HG03442 (cell line): ENCODE measurements at regions not wholly inside any gene's neighbourhood (a gene's known extent, or its start where the extent isn't known, plus 50 kb on each side); places are given as distances from the start of the nearest gene placed in this dataset.
A peak's percentile ranks its signal among the peaks of the same experiment; 100 is the strongest.
"Not testable (repeated sequence)": the region's sequence is repeated elsewhere in the genome, so short reads cannot be mapped to it uniquely, and the experiment has no call there.

Experiments
- ATAC-seq: cut with Tn5 transposase; IDR thresholded peaks from one replicate; pipeline ENCODE4 v1.9.1; 2021; ENCODE audit warnings: mild to moderate bottlenecking, moderate library complexity; ENCODE audit not compliant: unreplicated experiment

DNA sequence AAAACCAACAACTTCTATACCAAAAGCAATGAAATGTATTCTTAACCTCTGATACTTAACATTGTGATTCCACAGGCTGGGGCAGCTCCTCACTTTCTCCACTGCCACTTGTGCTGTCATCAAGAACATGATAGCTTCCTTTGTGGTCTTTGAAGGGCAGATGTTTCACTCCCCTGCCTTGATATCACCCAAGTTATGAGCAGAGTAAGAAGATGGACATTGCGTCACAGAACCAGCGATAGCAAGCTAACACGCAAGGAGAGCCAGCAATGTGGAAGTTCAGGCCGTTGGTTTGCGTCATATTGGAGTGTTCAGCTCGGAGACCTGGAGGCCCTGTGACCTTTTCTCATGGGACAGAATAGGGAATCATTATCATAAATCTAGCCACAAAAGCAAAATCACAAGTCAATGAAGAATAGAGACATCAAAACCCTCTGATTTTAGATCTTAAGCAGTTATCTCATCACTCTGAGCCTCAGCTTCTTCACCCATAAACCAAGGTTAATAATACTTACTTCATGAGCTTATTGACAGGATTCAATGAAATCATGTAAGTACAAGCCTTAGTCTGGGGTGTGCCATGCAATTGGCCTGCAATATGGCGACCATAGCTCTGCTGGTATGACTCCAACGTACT lies 183.8 kb upstream of the THBS1 start:
- ATAC-seq = no peak

DNA sequence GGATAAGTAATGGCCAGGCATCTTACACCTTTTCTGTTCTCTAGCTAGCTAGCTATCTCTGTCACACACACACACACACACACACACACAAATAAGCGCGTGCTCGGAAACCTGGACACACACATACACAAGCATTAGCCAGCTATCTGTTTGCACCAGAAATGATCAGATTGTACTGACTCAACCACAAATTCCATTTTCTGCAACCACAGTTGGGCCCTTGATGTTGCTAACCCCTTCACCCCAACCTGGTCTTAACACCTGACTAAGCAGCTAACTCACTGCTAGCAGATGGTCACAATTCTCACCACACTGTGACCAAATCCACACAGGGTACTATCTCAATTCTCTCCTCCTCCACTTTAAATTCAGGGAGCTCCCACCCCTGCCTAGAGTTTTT lies 183.0 kb upstream of the THBS1 start:
- no peak for ATAC-seq

DNA sequence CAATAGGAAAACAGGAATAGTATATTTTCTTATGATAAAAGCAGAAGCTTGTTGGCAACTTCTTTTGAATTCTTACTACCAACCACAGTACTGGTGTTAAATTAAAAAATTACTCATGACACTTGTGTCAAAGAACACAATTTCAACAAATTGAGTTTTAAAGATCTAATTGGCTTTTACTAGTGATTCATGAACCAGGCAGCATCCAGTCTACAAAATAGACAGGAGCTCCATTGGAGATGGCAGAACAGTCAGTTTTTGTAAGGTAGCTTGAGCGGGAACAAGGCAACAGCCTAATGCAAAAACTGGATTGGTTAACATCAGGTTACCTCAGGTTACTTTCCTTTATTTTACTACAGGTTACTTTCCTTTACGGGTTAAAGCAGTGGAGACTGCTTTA lies 181.3 kb upstream of the THBS1 start:
- no peak for ATAC-seq

DNA sequence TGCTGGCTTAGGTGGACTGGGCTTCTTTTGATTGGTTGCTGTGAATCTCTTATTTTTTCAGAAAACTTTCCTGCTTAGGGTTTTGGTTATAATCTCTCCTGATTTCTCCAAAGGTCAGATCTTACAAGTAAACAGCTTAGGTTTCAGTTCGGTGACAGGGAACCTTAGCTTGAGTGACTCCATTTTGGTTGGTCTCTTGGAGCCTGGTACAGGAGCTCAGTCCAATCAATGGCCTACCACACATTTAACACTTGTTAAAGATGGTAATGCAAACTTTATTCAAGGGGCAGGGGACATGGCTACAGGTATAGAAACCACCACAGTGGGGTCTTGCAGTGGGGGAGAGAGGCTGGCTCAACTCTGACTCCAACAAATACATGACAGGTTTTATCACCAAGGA lies 180.9 kb upstream of the THBS1 start:
- ATAC-seq = no peak

DNA sequence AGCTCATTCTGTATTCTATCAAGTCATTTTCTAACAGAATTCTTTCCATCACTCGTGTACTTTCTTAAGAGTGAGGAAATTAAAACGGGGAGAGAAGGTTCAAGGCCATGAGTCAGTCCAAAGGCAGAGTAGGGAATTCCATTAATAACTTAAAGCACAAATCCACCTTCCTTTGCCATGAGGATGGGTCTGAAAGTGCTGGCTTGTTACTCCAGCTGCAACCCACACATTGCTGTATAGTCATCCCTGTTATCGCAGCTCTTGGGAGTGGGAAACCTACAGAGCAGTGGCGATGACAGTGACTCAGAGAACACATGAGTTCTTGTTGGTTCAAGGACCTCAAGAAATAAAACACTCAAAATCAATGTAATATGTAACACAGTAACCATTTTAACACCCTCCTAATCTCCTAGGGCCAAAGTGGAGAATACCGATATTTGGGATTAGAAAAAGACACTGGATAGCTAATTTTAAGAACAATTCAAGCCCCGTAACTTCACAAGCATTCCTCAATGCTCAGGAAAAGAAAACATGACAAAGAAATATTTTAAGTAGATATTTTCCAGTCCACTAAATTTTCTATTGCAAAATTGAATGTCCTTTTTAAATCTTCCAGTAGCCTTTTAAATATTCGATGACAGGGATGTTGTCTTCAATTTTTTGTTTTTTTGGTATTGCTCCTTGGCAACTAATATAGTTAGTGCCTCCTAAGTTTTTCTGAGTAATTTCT lies 179.9 kb upstream of the THBS1 start:
- no peak for ATAC-seq

DNA sequence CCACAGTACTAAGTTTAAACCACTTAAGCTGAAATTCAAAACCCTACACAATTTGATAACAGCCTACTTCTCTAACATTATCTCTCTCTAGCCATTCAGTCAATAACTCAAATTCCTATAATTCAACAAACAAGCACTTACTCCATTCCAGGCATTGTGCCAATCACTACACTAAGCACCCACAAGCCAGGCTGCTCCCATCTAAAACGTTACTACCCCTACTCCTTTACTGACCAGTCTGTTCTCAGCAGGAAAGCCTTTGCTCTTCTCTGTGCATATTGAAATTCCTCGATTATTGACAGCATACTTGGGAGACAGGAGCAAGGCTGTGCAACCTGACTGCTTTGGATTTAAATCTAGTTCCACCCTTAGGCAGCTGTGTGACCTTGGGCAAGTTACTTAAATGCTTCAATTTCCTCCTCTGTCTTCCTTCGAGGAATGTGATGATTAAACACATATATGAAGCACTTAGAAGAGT lies 177.2 kb upstream of the THBS1 start:
- ATAC-seq = no peak

DNA sequence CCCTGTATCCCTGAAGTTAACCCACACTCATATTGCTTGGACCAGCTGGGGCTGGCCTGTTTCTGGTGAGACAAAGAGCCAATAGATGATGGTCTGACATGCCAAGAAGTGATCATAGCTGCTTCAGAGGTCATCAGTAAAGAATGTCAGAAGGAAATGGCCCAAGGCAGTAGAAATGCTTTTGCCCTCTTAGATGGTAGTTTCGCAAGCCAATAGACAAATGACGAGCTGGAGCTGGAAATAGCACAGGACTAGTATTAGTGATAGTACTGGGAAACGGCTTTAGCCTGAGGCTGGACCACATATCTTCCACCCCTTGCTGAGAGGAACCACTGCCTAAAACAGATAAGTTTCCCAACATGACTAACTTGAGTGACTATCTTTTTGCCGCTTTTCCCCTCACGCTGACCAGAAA lies 176.1 kb upstream of the THBS1 start:
- ATAC-seq = no peak

DNA sequence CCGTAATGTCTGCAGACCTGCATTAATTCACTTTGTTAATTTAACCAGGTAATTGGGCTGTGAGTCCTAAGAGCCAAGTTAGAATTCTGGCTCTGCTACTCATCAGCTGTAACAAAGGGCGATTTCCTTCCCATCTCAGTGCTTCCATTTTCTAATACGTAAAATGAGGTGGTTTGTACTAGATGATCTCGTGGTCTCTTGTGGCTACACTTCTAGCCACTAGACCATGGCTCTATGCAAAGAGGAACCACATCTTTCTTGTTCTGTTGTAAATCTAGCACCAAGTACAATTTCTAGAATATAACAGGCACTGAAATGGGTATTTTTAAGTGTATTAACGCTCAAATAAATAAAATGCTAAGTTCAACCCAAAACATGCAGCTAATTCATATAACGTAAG lies 174.4 kb upstream of the THBS1 start:
- peak; percentile 72 for ATAC-seq

DNA sequence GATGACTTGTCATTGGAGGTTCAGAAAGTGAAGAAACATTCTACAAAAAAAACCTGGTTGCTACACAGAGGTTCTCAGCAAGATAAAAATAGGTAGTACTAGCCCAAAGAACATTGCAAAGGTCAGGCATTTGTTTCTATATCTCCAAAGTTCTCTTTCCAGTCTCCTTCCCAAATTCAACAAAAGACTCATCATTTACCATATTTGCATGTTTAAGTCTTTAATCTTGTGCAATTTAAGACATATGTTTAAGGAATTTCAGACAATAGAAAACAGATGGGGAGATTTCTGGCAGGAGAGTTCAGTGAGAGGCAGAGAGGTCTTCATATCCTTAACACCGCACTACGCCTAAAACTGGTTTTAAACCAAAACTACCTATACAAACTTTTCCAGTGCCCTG lies 173.8 kb upstream of the THBS1 start:
- no peak for ATAC-seq

DNA sequence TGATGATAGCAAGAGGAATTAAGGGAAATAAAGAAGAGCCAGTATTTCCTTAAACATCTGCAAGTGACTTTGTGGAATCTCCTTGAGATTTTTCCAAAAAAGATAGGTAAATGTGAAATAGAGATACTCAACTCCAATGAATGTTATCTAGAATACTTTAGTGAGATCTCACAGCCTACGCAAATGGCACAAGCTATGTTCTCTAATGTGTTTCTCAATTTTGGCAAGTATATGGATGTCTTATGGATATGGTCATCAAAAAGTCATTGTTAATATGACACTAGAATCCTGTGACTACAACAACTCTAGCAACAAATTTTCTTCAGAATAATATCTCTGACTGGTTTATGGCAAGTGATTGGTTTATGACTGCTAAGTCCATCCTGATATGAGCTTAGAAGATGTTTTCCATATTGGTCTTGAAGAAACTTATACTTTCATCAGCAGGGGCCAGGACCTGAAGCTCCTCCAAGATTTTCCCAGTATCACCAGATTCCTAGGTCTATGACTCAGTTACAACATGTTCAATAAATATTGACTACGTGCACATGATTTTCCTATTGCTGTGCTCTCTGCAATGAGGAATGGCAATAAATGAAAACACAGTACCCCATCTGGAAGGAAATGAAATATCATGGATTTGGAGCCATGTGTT lies 170.9 kb upstream of the THBS1 start:
- ATAC-seq = no peak

DNA sequence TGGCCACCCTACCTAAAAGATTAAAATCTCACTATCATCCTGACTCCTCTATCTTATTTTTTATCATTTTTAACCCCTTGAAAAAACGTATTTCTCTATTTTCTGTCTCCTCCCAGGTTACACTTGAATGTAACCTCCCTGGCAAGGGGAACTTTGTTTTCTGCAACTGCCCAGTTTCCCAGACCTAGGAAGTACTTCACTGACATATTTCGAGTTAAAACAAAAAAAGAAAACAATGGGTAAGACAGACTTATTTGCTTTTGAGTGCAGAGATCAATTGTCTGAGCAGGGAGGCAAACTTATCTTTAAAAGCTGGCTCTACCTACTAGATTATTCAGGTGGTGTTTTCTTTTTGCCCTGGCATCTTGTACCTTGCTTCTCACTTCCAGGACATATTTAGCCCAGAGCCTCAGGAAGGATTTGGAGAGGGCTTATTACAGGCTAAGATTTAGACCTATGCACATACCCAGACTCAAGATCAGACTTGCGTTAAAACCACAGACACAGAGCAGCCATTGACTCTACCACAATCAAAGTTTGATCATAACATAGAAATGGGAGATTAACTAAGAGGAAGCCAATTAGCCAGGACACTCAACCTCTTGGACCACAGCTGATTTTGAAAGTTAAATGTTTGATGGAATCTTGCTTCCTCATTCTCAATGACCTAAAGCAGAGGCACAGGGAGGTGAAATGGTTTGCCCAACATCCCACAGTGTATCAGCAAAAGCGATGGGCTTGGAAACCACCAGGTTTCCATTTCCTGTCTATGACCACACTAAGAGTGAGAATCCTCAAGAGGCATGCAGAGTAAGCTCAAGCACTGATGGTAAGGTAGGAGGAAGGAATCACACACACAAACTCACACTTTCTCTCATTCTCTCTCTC lies 169.5 kb upstream of the THBS1 start:
- peak; percentile 97 for ATAC-seq

DNA sequence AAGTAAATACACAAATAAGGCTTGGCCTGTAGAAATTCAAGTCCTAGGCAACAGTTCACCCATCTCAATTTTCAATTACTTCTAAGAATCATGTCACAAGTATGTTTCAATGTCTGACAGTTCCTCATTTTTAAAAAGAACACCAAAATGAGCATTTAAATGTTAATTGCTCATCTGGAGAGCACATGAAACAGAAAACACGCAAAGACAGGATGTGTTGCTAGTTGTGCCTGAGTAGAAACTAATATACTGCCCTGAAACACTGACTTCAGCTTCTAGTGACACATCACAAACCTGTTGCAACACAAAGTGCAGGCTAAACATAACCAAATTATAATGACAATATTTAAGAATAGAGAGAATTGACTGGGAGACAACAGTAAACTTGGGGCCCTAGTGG lies 167.3 kb upstream of the THBS1 start:
- ATAC-seq = no peak

DNA sequence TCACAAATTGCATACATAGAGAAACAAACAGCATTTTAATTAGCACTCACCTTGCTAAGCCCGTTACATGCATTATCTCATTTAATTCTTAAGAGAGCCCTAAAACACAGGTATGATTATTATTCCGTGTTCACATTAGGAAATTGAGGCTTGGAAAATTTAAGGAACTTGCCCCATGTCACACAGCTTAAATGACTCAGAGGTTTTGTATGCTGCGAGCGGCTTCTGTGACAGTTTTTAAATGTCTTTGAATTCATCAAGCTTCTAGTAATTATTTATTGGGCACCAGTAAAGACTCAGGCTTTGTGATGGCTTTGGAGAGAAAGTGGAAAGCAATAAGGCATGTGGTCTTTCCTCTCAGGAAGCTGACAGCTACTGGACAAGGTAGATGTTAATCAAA lies 166.7 kb upstream of the THBS1 start:
- ATAC-seq = no peak

DNA sequence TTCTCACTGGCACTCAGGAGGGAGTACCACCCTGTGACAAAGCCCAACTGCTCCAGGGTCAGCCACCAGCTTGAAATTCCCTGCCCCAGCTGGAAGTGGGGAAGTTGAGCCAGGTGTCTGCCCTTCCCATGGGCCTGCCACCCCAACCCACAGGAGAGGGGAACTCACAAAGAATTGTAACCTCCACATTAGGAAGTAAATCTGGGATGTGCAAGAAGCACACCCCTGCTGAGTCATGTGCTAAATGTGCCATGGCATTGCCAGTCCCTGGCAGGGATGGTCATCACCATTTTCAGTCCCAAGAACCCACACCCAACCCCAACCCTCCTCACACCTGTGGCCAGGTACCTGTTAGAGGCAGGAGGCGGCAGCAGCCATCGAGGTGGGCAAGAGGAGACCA lies 165.2 kb upstream of the THBS1 start:
- ATAC-seq = no peak

DNA sequence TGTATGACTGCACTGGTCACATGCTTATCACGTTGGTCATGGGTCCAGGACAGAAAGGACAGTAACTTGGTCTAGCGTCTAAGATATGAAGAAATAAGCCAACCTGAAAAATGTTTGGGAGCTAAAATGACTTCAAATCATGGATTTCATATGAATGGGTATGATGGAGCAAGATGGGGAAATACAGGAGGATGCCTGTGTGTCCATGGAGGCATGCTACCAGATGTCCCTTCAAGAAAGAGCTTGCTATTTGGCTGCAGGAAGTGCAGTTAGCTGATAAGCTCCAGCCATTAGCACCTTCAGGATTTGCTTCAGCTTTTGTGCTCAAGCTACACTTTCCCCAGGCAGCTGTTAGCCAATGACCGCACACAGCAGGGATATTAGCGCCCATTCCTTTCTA lies 164.6 kb upstream of the THBS1 start:
- no peak for ATAC-seq

DNA sequence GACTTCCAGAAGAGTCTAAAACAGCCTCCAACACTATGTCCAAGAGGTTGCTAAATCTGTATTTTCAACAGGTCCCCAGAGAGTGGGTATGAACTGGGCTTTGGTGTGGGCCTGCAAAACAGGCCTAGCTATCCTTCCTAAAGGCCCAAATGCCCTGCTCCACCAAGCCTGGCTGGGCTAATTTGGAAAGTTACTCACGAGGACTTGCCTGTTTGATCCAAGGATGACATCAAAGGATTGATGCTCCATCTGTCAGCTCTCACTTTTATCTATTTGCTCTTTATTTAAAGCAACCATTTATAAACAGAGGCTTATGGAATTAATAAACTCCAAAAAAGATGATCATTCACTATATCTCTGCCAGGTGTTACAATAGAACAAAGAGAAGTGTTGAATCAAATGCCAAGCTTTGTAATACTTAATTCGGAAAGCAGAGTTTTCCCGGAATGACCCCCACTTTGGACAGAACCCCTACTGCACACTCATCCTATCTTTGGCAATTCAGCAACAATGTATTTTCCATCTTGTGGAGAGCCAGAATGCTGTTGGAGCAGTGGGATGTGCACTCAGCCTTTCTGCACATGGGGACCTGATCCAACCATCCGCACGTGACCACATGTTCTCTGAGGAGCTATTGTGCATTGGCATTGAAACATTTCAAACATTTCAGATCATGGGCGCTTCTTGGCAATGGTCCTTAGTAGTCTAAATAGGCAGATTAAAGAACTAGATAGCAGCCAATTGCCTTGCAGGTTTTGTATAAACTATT lies 163.3 kb upstream of the THBS1 start:
- ATAC-seq = no peak

DNA sequence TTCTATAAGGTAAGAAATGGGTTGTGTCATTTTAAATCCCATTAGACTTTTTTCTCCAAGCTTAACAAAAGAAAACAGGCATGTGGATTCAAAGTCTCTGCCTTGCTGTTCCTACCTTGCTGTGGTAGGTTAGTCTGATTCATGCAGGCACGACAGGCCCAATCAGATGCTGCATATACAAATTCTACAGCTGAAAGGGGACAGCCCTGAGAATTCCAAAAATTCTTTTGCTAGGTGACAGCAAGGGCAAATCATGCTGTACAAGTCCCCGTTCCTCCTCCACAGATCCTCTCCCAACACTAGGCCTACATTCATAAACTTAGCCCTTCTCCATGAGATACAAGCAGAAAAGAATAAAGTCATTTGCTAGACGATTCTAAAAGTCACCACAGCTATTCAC lies 161.2 kb upstream of the THBS1 start:
- ATAC-seq = no peak

DNA sequence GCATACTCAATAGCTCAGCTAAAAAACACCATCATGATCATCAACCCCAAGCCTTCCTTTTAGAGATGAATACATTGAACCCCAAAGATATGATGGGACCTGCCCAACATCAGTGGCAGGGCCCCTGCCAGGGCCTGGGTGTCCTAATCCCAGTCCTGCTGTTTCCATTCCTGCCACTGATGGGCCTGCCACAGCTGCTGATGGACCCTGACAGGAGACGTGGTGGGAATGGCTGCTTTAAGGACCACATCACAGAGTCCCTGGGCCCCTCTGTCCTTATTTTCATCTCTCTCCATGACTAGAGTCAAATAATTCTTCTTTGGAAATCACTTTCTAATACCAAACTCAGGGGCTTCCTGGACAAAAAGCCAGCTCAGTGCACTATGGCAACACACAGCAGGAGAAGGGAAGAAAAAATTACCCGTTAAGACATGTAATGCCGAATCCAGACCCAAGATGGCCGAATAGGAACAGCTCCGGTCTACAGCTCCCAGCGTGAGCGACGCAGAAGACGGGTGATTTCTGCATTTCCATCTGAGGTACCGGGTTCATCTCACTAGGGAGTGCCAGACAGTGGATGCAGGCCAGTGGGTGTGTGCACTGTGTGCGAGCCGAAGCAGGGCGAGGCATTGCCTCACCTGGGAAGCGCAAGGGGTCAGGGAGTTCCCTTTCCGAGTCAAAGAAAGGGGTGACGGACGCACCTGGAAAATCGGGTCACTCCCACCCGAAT lies 160.6 kb upstream of the THBS1 start:
- ATAC-seq = not testable (repeated sequence)

DNA sequence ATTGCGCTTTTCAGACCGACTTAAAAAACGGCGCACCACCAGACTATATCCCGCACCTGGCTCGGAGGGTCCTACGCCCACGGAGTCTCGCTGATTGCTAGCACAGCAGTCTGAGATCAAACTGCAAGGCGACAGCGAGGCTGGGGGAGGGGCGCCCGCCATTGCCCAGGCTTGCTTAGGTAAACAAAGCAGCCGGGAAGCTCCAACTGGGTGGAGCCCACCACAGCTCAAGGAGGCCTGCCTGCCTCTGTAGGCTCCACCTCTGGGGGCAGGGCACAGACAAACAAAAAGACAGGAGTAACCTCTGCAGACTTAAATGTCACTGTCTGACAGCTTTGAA lies 160.1 kb upstream of the THBS1 start:
- not testable (repeated sequence) for ATAC-seq
